CD4-positive, alpha-beta T cell treated with Interferon alpha-2 for 1 hour (primary cell): ENCODE measurements at regions not wholly inside any gene's neighbourhood (a gene's known extent, or its start where the extent isn't known, plus 50 kb on each side); places are given as distances from the start of the nearest gene placed in this dataset.

Experiments used
- DNase-seq, 2 donors: peaks; one replicate each; pipeline ENCODE4 v3.0.0-alpha.2; 2020 to 2022

- DNase-seq = no peak
Measured at GRCh38 chr11:15745266-15745665, 611.1 kb downstream of the SOX6 start.

DNA sequence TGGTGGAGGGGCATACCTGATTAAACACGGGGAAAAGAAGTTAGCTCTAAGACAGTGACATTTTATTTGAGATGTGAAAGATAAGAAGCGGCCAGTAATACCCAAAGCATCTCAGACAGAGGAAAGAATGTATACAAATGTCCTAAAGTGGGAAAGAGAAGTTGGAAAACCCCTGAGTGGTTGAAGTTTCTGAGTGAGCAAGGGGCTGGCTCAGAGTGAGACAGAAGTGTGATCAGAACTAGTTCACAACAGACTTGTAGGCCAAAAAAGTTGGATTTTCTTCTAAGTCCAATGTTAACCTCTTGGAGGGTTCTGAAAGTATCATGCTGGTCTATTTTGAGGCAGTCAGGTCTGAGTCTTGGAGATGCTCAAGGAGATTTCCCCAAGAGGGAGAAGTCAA is 608.7 kb downstream of the SOX6 start:
- no peak for DNase-seq

DNA sequence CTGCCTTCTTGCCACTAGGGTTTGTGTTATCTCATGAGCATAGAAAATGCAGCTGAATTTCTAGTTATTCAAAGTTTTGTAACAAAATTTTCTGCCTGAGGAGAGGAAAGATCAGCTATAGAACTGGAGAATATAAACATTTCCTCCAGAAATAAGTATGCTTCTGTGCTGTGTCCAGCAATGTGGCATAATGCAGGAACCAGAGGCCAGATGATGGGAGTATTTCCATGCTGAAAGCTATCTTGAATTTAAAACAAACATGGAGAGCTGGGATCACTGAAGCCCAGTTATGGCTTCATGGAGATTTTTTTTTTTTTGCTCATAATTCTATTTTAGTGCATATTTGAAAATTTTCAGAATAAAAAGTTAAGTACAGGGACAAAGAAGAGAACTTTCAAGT is 608.2 kb downstream of the SOX6 start:
- DNase-seq = no peak

- no peak for DNase-seq
Measured at GRCh38 chr11:15748741-15749140, 607.6 kb downstream of the SOX6 start.

DNA sequence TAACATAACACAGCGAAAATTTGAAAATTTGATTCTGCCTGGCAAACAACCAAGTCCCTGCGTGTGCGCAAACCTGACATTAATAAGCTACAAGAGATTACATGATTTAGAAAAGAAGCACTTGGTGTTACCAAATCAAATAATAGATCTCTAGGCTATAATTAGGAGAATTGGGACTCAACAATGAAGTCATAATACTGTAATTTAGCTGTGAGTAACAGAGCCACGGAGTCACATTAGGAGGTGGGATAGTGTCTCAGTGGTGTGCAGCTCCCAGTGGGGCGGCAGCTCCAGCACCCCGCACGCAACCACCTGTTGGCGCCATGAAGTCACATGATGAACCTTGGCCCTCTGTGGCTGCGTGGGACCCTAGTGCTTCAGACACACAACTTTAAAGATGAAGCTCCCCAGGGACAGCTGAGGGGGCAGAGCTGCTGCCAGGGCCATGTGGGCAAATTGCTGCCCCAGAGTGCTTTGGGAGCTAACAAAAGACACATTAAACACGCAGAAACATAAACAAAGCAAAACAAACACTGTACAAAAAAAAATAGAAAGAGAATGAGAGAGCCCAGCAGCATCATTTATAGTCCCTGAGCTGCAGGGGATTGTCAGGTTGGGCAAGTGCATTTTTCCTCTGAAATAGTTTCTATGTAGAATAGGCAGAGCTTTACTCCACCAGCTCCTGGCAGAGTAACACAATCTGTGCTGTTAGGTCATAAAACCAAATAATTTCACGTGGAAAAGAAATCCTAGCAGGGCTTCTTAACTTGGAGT is 605.6 kb downstream of the SOX6 start:
- DNase-seq = no peak

GRCh38 chr11:15754221-15754620 is 602.1 kb downstream of the SOX6 start:
- DNase-seq = no peak

DNA sequence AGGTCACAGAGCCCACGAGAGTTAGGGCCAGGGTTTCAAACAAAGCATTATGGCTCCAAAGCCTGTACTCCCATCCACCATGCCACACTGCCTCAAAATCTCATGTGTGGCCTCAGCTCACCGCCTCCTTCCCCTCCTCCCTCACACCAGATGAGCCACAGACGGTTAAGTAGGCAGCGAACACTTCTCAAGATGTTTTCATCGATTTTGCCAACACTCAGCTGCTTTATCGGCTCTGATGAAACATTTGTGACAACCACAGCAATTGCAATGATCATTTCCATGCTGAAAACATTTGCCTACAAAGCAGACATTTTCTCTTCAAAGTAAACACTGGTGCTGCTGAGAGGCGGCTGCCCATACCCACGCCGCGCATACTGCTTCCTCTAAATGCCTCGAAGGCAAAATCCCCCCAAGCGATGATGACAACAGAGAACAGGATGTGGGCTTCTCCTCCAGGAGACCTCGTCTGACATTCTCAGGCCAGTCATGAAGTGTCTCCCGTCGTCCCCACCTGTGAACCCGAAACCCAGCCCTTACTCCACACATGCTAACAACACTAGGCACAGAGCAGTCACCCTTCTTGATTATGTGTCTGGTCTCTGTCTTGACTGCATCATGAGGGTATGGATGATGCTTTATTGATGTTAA is 599.2 kb downstream of the SOX6 start:
- DNase-seq = no peak

GRCh38 chr11:15758857-15759465 is 597.4 kb downstream of the SOX6 start:
- DNase-seq = no peak

GRCh38 chr11:15761235-15761634 is 595.1 kb downstream of the SOX6 start:
- no peak for DNase-seq

DNA sequence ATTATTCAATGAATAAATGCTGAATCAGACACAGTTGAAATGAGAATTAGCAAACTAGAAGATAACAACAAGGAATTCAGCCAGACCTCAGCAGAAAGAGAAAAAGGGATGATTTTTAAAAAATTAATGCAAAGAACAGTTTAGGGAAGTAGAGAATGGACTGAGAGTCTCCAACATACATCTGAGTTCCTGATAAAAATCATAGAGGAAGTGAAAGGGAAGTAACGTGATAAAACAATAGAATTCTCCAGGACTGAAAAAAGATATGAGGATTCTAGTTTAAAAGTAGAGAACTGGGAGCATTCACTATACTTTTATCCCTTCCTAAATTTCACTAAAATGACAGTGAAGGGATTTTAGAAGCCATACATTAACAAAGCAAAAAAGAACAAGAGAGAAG is 592.0 kb downstream of the SOX6 start:
- DNase-seq = no peak

DNA sequence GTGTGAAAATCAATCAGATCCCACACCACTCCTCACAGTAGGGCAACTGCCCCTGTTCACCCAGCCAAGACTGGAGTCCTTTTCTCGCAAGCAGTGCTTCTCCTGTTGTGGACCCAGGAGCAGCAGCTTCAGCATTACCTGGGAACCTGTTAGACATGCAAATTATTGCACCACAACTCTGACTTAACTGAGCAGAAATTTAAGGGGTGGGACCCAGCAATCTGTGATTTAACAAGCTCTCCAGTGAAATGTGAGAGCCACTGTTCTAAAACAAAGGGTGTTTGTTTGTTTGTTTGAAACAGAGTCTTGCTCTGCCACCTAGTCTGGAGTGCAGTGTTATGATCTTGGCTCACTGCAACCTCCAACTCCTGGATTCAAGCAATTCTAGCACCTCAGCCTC is 591.4 kb downstream of the SOX6 start:
- no peak for DNase-seq

DNA sequence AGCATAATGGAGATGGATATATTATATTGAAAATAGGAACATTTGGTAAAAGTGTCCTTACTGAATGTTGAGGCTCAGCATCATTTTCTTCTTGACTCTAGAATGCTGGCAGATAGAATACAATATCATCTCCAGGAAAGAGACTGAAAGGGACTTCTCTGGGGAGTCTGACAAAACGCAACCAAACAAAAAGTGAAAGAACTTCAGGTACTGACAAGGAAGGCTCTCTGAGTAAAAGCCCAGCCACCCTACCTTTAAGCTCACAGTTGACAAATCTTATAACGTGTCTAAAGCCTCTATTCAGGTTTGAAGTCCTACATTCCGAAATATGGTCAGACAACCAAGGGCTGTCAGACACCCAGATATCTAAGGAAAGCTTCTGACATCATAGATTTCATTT is 590.8 kb downstream of the SOX6 start:
- DNase-seq = no peak

GRCh38 chr11:15768321-15768720 is 588.0 kb downstream of the SOX6 start:
- DNase-seq = no peak

- DNase-seq = no peak
Measured at GRCh38 chr11:15769203-15769602, 587.1 kb downstream of the SOX6 start.

GRCh38 chr11:15770798-15771414 is 585.4 kb downstream of the SOX6 start:
- peak in 1 of 2 donors; percentile 1 for DNase-seq

- no peak for DNase-seq
Measured at GRCh38 chr11:15772547-15772946, 583.8 kb downstream of the SOX6 start.

GRCh38 chr11:15772981-15773380 is 583.4 kb downstream of the SOX6 start:
- DNase-seq = no peak

DNA sequence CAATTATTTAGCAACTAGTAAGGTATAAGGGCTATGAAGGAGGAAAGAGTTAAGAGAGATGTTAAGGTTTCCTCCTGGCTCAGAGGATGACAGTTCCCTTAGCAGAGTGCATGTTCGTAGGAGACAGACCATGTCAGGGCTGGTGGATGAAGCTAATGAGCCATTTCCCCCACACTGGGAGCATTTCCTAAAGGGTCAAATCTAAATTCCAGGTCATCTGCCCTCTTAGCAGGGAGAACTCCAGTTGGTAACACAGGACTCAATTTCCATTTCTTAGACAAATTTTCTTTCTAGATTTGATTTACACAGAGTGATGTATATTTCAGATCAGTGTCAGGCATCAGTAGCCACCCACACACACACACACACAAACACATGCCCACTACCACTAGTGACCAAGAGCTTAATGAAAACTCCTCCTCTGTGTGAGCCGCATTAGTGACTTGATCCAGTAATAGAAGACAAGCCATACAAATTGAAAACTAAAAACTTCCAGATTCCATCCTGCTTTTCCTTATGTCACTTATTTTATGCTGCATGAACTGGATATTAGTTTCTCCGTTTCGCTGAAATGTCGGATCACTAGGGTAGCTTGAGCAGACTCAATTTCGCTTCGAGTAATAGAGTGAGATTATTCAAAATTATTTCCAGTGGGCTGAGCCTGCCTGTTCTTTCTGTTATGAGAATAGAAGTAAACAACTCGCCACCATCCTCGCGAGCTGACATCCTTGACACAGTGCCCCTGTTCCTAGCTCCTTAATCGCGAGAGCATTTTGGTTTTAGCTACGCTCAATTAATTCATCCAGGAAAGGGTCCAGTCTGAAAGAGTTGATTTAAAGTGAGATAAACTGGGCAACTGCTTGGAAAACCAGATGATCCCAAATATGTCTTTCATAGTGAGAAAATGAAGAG is 582.6 kb downstream of the SOX6 start:
- DNase-seq = no peak

DNA sequence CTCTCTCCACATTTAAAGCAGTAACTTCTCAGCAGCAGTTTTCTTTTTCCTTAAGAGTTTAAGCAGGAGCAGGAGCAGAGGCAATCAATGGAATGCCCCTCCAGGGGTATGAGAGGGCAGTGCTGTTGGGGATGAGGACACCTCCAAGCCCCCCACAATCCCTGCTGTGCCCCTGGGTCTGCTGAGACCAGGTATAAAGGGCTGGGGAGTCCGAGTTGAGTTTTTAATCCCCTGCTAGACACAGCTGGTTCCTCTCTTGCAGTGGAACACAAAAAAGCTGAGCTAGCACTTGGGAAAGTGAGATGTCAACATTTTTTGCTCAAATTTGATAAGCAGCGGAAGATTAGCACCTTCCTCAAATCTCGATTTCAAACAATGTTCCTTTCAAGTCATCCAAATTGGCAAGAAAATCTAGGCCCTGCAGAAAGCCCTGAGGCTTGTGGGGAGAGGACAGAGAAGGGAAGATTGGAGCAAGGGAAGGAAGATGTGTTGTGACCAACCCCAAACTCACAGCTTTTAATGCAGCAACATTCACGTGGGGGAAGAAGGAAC is 581.9 kb downstream of the SOX6 start:
- no peak for DNase-seq

DNA sequence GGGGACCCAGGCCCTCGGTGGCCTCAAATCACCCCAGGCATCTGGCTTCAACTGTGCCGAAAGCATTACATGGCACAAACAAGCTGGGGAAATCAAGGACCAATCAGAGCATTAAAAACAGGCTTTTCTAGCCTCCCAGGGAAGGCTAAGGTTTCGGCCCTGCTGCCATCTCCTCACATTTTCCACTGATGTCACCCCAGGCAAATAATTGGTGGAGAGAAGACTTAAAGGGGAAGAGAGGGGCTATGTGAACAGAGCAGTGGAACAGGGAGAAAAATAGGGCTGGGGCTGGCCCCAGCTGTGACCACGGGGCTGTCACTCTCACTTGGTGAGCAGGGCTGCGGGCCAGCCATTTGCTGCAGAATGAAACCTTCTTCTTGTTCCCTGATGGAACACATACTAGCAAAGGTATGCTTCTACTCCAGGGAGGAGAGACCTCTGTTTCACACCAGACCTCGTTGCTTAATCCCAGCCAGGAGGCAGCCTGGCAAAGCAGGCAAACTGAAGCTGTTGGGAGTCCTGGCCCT is 581.3 kb downstream of the SOX6 start:
- DNase-seq = no peak

GRCh38 chr11:15775797-15776196 is 580.5 kb downstream of the SOX6 start:
- no peak for DNase-seq

- no peak for DNase-seq
Measured at GRCh38 chr11:15776366-15776765, 580.0 kb downstream of the SOX6 start.
